ENCODE measurements at regions not wholly inside any gene's neighbourhood (a gene's known extent, or its start where the extent isn't known, plus 50 kb on each side); places are given as distances from the start of the nearest gene placed in this dataset.

DNA sequence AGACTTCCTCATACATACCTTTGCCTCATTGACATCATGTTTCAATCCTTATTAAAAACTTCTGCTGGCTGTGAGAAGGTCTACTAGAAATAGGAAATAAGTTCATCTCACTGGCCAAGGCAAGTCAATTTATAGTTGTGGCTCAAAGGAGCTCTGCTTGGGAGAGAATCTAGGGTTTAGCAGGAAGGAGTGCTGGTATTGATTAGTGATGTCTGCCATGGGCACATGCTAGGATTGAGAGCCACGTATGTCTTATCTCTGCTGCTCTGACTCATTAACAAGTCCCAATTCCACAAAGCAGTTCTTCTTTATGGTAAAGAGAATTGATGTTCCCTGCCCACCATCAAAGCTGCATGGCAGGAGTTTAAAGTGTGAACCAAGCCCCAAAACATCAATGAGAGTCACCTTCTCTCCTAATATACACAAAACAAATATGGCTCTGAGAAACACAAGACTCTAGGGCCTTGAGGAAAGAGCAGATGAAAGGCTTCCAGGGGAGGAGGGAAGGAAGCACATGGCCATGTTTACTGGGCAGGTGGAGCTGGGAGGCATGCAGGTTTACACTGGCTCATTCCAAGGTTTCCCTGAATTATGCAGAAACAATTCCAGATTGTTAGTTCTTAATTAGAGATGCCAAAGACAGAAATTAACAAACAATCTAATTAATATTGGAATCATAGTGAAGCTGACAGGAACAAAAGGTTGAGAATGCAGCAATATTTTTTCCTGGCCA, 931.9 kb upstream of the TMEM132C start:
- POLR2A ChIA-PET: no interaction called here
- CTCF ChIA-PET: interaction anchor here (0.8 to 1.6 kb wide), 2 partner anchors 46 to 226 kb away, joined by 3 to 5 read pairs; no protein-coding TSS in a partner anchor
- DNase-seq (ENCODE audit: low read depth, low spot score): no peak
- H3K4me3 ChIP-seq (ENCODE audit: low read depth, low read length): no peak overlapping the region
- TF ChIP-seq, protein P1, sequence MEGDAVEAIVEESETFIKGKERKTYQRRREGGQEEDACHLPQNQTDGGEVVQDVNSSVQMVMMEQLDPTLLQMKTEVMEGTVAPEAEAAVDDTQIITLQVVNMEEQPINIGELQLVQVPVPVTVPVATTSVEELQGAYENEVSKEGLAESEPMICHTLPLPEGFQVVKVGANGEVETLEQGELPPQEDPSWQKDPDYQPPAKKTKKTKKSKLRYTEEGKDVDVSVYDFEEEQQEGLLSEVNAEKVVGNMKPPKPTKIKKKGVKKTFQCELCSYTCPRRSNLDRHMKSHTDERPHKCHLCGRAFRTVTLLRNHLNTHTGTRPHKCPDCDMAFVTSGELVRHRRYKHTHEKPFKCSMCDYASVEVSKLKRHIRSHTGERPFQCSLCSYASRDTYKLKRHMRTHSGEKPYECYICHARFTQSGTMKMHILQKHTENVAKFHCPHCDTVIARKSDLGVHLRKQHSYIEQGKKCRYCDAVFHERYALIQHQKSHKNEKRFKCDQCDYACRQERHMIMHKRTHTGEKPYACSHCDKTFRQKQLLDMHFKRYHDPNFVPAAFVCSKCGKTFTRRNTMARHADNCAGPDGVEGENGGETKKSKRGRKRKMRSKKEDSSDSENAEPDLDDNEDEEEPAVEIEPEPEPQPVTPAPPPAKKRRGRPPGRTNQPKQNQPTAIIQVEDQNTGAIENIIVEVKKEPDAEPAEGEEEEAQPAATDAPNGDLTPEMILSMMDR (IDR thresholded peaks at IDR 0.05; ENCODE audit: insufficient read depth, low read length, missing control alignments): no peak

DNA sequence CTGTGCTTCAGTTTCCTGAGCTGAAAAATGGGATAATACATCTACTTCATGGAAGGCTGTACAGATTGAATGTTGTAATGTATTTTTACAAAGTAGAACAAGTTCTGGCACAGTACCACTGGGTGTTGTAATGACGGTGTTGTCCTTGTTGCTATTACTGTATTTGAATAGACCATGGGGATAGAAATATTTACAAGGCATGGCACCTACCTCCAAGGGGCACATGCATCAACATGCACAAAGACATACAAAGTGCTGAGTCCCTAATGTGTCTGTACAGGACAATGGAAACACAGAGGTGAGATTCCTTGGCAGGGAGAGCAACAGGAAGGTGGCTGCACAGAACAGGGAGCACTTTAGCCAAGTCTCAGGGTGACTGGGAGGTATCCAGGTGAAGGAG, 930.6 kb upstream of the TMEM132C start:
- ChIA-PET POLR2A (no interaction called here), CTCF (no interaction called here)
- H3K4me3 ChIP-seq (ENCODE audit: low read depth, low read length): no peak overlapping the region
- TF ChIP-seq, protein P1 (IDR thresholded peaks at IDR 0.05; ENCODE audit: insufficient read depth, low read length, missing control alignments): no peak
- no peak for DNase-seq (ENCODE audit: low read depth, low spot score)

DNA sequence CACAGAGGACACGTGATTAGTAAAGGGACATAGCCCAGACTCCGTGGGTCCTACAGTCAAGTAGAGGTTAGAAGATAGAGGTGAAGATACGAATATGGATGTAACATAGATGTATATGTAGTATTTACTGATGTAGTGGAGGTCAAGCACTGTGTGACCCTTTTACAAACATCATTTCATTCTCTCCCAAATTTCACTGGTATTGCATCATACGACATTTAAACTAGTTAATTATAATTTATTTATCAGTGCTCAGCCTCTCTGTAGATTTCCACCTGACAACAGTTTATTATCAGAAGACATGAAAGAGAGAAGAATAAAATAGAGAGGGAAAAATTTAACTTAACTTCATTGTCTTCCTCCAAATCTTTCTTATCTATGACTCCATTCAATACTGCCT, 927.9 kb upstream of the TMEM132C start:
- H3K4me3 ChIP-seq (ENCODE audit: low read depth, low read length): no peak overlapping the region
- CTCF ChIA-PET: interaction anchor here (1.1 kb wide), 1 partner anchor 231 kb away, joined by 4 read pairs; no protein-coding TSS in a partner anchor
- POLR2A ChIA-PET: no interaction called here
- TF ChIP-seq, protein P1 (IDR thresholded peaks at IDR 0.05; ENCODE audit: insufficient read depth, low read length, missing control alignments): no peak
- DNase-seq (ENCODE audit: low read depth, low spot score): no peak

DNA sequence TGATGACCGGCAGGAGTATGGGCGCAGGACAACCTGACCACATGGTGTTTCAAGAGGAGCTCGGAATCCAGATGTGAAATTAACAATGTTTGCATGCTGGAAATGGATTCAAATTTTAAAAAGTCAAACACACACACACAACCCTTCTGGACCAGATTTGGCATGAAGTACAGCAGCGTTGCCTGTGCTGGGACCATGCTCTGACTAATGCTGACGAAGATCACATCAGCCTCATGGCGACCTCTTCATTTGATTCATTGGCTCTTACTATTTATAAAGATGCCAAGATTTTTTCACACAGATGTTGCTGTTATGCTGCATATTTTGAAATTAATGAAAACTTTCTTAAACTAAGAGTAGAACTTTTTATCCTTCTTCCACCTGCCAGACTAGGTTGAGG, 926.6 kb upstream of the TMEM132C start:
- ChIA-PET POLR2A (no interaction called here), CTCF (no interaction called here)

DNA sequence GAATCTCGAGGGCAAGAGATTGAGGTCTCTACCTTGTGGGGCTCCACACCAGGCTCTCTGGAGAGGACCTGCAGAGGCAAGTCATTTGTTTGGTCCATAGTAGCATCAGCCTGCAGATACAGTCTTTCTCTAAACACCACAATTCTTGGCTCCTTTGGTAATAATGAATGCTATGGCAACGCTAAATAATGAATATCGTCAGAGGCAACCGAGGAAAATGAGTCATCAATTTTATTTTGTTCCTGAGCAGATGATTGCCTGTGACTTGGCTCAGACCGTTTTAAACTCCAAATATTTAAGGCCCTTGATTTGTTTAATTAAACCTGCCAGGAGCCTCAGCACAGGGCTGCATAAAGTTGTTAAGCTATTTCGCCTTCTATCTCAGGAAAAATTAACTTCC, 924.1 kb upstream of the TMEM132C start:
- ChIA-PET POLR2A (no interaction called here), CTCF (interaction anchor here (0.9 kb wide), 1 partner anchor 19 kb away, joined by 3 read pairs; no protein-coding TSS in a partner anchor)
- DNase-seq (ENCODE audit: low read depth, low spot score): no peak
- TF ChIP-seq, protein P1 (IDR thresholded peaks at IDR 0.05; ENCODE audit: insufficient read depth, low read length, missing control alignments): no peak
- H3K4me3 ChIP-seq (ENCODE audit: low read depth, low read length): no peak overlapping the region

More for the DNA sequence above, 926.6 kb upstream of the TMEM132C start:
- TF ChIP-seq, protein P1 (IDR thresholded peaks at IDR 0.05; ENCODE audit: insufficient read depth, low read length, missing control alignments): no peak
- H3K4me3 ChIP-seq (ENCODE audit: low read depth, low read length): no peak overlapping the region
- DNase-seq (ENCODE audit: low read depth, low spot score): no peak

DNA sequence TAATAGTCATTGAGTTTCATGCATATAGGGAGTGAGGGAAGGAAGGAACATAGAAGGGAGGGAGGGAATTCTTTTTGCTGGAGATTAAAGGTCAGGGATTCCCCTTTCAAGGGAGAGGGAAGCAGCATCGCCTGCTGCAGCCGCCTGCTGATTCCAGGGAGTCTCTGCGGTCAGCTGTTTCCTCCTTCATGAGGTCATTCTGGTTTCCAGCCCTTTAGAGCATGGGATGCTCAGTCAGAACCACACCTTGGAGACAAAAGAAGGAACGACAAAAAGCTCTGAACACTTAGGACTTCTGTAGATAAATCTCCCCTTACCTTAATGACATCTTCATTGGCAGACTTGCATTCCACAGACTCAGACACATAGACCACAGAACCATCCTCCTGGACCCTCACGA, 923.0 kb upstream of the TMEM132C start:
- ChIA-PET CTCF (no interaction called here), POLR2A (no interaction called here)
- no peak for DNase-seq (ENCODE audit: low read depth, low spot score)
- TF ChIP-seq, protein P1 (IDR thresholded peaks at IDR 0.05; ENCODE audit: insufficient read depth, low read length, missing control alignments): no peak
- H3K4me3 ChIP-seq (ENCODE audit: low read depth, low read length): no peak overlapping the region
